Fibroblast of pulmonary artery (primary cell): ENCODE measurements at regions not wholly inside any gene's neighbourhood (a gene's known extent, or its start where the extent isn't known, plus 50 kb on each side); places are given as distances from the start of the nearest gene placed in this dataset.

Experiments used
- DNase-seq: peaks from one replicate; pipeline ENCODE4 v3.0.0-alpha.2; 2010; ENCODE audit warnings: low read depth
- H3K4me3 ChIP-seq: replicated peaks from 2 replicates; pipeline ENCODE4 v1.5.1; 2011; ENCODE audit warnings: low read depth, mild to moderate bottlenecking, control low read depth, low read length, moderate library complexity
- CTCF ChIP-seq: IDR thresholded peaks from 2 replicates; pipeline ENCODE4 v1.5.1; 2011; ENCODE audit warnings: mild to moderate bottlenecking, control low read depth, low read length, inconsistent platforms; ENCODE audit errors: missing control alignments

DNA sequence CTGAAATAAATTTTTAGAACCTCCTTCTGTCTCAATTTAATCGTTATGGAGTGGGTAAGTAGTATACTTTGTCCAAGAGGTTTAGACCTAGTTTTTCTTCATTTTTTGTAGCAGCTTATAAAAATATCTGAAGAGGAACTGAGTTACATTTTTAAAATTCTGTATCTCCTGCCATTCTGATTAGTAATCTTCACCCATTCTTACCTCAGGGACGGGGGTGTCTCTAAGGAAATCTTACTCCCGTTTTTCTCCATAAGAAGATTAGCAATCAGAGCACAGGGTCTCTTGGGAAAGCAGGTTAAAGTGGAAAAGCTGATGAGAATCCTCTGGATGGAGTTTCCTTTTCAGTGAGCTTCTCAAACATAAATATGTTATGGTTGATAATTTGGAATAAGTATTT is 259.3 kb upstream of the FAM83B start:
- H3K4me3 ChIP-seq: no peak overlapping the region
- no peak for DNase-seq
- no peak for TF ChIP-seq CTCF

GRCh38 chr6:54588176-54588575 is 258.4 kb upstream of the FAM83B start:
- TF ChIP-seq CTCF: no peak
- no peak overlapping the region for H3K4me3 ChIP-seq
- peak; percentile 61 for DNase-seq

DNA sequence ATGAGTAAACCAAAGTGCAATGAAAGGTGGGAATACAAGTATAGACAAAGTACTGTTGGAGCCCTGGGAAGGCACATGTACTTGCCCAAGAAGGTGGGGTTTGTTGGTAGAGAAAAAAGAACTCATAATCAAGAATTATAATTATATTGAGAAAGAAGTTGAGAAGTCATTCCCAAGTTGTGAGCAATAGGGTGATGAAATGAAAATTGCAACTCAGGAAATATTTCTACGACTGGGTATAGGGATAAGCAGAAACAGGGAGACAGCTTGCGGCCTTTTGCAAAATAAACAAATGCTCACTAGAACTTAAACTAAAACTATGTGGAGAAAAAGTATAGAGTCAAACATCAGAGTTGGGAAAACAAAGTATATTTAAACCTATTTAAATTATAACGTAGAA is 250.7 kb upstream of the FAM83B start:
- no peak for TF ChIP-seq CTCF
- H3K4me3 ChIP-seq: no peak overlapping the region
- peak; percentile 71 for DNase-seq

DNA sequence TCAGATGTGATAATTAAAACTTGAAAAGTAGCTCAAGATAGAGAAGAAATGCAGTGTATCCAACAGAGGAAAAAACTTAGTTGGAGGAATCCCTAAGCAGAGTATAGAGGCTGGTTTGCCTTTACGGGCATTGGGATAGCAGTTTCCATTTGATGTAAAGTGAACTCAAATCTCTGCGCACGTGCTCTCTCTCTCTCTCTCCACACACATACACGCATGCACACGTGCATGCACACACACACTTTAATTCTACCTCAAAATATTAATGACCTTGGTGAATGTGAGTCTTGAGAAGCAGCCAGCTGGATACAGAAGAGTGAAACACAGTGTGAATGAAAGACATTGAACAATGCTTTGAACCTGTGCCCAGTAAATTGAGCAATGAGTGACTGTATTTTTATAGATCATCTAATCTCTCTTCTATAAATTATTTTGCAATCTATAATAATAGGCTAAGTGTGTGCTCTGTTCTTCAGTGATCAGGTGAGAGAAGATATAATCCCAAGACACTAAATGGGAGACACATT is 247.7 kb upstream of the FAM83B start:
- peak; percentile 73 for DNase-seq
- no peak overlapping the region for H3K4me3 ChIP-seq
- TF ChIP-seq CTCF: no peak

DNA sequence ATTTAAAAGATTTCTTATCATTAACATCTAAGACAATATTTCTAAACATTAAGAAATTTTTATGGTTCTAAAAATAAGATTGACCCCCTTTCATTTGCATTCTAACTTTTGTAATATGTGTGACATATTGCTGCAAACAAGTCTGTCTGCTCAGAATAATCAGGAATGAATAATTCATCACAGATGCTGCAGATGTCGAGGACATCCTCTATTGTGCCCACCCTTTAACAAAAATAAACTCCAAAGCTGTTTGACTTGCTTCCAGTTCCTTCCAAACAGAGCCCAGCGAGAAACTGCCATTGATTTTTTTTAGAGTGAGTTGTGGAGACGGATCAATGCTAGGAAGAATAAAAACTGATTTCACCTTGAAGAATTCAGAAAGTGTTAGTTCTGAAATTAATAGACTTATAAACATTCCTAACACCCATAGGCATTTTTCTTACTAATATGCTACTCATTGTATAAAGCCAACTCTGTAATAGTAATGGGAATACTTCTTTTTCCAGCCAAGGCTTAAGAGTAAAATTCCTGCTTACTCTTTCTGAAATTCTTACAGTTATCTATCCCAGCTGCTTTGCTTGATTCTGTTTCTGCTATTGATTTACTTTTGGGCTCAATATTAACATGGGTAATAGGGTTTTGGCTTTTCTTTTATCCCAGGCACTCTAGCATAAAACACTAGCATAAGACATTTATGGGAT is 244.8 kb upstream of the FAM83B start:
- no peak for DNase-seq
- no peak overlapping the region for H3K4me3 ChIP-seq
- no peak for TF ChIP-seq CTCF

DNA sequence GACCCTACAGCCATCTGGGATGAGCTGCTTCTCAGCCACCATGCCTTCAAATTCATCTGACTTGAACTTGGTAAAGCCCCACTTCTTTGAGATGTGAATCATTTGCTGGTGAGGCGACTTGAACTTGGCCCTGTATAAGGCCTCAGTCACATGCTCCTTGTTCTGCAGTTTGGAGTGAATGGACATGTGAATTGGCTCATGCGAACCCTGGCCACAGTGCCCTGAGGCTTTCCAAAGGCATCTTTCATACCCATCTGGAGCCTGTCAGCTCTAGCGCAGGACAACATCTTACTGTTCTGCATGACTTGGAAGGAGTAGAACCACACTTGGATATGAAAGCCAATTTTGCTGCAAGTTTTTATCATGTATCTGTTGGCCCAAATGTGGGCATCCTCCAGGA is 244.0 kb upstream of the FAM83B start:
- DNase-seq: no peak
- TF ChIP-seq CTCF: no peak
- no peak overlapping the region for H3K4me3 ChIP-seq

DNA sequence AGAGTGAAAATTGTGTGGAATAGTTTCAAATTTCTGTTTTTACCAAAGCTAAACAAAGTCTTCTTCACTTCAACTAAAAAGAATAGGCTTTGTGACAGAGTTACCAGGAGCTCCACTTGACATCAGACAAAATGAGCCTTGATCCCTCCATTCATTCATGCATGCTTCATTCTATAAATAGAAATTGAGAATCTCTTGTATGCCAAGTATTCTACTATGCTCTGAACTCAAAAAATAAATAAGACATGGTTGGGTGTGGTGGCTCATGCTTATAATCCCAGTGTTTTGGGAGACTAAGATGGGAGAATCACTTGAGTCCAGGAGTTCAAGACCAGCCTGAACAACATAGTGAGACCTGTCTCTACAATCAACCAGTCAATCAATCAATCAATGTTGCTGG is 236.6 kb upstream of the FAM83B start:
- DNase-seq: no peak
- TF ChIP-seq CTCF: no peak
- H3K4me3 ChIP-seq: no peak overlapping the region
